ENCODE measurements at regions not wholly inside any gene's neighbourhood (a gene's known extent, or its start where the extent isn't known, plus 50 kb on each side); places are given as distances from the start of the nearest gene placed in this dataset.

DNA sequence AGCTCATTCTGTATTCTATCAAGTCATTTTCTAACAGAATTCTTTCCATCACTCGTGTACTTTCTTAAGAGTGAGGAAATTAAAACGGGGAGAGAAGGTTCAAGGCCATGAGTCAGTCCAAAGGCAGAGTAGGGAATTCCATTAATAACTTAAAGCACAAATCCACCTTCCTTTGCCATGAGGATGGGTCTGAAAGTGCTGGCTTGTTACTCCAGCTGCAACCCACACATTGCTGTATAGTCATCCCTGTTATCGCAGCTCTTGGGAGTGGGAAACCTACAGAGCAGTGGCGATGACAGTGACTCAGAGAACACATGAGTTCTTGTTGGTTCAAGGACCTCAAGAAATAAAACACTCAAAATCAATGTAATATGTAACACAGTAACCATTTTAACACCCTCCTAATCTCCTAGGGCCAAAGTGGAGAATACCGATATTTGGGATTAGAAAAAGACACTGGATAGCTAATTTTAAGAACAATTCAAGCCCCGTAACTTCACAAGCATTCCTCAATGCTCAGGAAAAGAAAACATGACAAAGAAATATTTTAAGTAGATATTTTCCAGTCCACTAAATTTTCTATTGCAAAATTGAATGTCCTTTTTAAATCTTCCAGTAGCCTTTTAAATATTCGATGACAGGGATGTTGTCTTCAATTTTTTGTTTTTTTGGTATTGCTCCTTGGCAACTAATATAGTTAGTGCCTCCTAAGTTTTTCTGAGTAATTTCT, 179.9 kb upstream of the THBS1 start:
- ATAC-seq, result no peak
- POLR2A ChIA-PET, result no interaction called here
- no peak for DNase-seq (ENCODE audit: low read depth, low spot score)
- H3K36me3 ChIP-seq (ENCODE audit: control insufficient read depth, insufficient read depth, low read length), result no peaks in the 10 kb centered on the region
- in situ Hi-C loops (cut with HindIII; ENCODE audit: low pct_unique_long_range_greater_than_20kb, low sequenced_read_pairs) (no loop called here), intact Hi-C loops (cut with micrococcal nuclease; ENCODE audit: unreplicated experiment) (no loop called here)
- no peak overlapping the region for H3K27ac ChIP-seq (ENCODE audit: low read length)
- H3K4me1 ChIP-seq (ENCODE audit: control insufficient read depth, insufficient read depth, low read length), result no peaks in the 10 kb centered on the region
- TF ChIP-seq POLR2AphosphoS5 (IDR thresholded peaks at IDR 0.05; ENCODE audit: low read depth, low read length), result no peak
- TF ChIP-seq TCF7L2 (IDR thresholded peaks at IDR 0.05; ENCODE audit: low read depth, low read length), result no peak
- TF ChIP-seq, protein P1, sequence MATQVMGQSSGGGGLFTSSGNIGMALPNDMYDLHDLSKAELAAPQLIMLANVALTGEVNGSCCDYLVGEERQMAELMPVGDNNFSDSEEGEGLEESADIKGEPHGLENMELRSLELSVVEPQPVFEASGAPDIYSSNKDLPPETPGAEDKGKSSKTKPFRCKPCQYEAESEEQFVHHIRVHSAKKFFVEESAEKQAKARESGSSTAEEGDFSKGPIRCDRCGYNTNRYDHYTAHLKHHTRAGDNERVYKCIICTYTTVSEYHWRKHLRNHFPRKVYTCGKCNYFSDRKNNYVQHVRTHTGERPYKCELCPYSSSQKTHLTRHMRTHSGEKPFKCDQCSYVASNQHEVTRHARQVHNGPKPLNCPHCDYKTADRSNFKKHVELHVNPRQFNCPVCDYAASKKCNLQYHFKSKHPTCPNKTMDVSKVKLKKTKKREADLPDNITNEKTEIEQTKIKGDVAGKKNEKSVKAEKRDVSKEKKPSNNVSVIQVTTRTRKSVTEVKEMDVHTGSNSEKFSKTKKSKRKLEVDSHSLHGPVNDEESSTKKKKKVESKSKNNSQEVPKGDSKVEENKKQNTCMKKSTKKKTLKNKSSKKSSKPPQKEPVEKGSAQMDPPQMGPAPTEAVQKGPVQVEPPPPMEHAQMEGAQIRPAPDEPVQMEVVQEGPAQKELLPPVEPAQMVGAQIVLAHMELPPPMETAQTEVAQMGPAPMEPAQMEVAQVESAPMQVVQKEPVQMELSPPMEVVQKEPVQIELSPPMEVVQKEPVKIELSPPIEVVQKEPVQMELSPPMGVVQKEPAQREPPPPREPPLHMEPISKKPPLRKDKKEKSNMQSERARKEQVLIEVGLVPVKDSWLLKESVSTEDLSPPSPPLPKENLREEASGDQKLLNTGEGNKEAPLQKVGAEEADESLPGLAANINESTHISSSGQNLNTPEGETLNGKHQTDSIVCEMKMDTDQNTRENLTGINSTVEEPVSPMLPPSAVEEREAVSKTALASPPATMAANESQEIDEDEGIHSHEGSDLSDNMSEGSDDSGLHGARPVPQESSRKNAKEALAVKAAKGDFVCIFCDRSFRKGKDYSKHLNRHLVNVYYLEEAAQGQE (IDR thresholded peaks at IDR 0.05; ENCODE audit: insufficient read depth in 1 of 2, low read depth in 2 of 2, low read length in 1 of 2), result no peak
- TF ChIP-seq CTCF (IDR thresholded peaks at IDR 0.05), result no peak
- no peaks in the 10 kb centered on the region for H3K9me3 ChIP-seq (ENCODE audit: control insufficient read depth, insufficient read depth, low read depth, low read length)
- no TSS peak for BruUV-seq (replicated peaks)
- no peak overlapping the region for H3K4me3 ChIP-seq (ENCODE audit: low read depth in 2 of 2, low read length in 2 of 2)
- CTCF ChIA-PET, result no interaction called here
- no peaks in the 10 kb centered on the region for H3K27me3 ChIP-seq (ENCODE audit: control insufficient read depth, insufficient read depth, low read length)

DNA sequence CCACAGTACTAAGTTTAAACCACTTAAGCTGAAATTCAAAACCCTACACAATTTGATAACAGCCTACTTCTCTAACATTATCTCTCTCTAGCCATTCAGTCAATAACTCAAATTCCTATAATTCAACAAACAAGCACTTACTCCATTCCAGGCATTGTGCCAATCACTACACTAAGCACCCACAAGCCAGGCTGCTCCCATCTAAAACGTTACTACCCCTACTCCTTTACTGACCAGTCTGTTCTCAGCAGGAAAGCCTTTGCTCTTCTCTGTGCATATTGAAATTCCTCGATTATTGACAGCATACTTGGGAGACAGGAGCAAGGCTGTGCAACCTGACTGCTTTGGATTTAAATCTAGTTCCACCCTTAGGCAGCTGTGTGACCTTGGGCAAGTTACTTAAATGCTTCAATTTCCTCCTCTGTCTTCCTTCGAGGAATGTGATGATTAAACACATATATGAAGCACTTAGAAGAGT, 177.2 kb upstream of the THBS1 start:
- H3K4me1 ChIP-seq (ENCODE audit: control insufficient read depth, insufficient read depth, low read length), result no peaks in the 10 kb centered on the region
- ChIA-PET CTCF (no interaction called here), POLR2A (no interaction called here)
- H3K27ac ChIP-seq (ENCODE audit: low read length), result no peak overlapping the region
- no peaks in the 10 kb centered on the region for H3K9me3 ChIP-seq (ENCODE audit: control insufficient read depth, insufficient read depth, low read depth, low read length)
- DNase-seq (ENCODE audit: low read depth, low spot score) (no peak), ATAC-seq (no peak)
- intact Hi-C loops (cut with micrococcal nuclease; ENCODE audit: unreplicated experiment) (no loop called here), in situ Hi-C loops (cut with HindIII; ENCODE audit: low pct_unique_long_range_greater_than_20kb, low sequenced_read_pairs) (no loop called here)
- no TSS peak for BruUV-seq (replicated peaks)
- no peaks in the 10 kb centered on the region for H3K27me3 ChIP-seq (ENCODE audit: control insufficient read depth, insufficient read depth, low read length)
- H3K4me3 ChIP-seq (ENCODE audit: low read depth in 2 of 2, low read length in 2 of 2), result no peak overlapping the region
- TF ChIP-seq, protein P1 (IDR thresholded peaks at IDR 0.05; ENCODE audit: insufficient read depth in 1 of 2, low read depth in 2 of 2, low read length in 1 of 2), result no peak
- no peak for TF ChIP-seq SIN3A (IDR thresholded peaks at IDR 0.05; ENCODE audit: borderline replicate concordance, insufficient read depth, low read depth, low read length)
- TF ChIP-seq CTCF (IDR thresholded peaks at IDR 0.05), result no peak
- TF ChIP-seq TCF7L2 (IDR thresholded peaks at IDR 0.05; ENCODE audit: low read depth, low read length), result no peak
- TF ChIP-seq POLR2AphosphoS5 (IDR thresholded peaks at IDR 0.05; ENCODE audit: low read depth, low read length), result no peak
- no peaks in the 10 kb centered on the region for H3K36me3 ChIP-seq (ENCODE audit: control insufficient read depth, insufficient read depth, low read length)

All from Panc1 (cell line).